GM21619 (cell line): ENCODE measurements at regions not wholly inside any gene's neighbourhood (a gene's known extent, or its start where the extent isn't known, plus 50 kb on each side); places are given as distances from the start of the nearest gene placed in this dataset.
A peak's percentile ranks its signal among the peaks of the same experiment; 100 is the strongest.
"Not testable (repeated sequence)": the region's sequence is repeated elsewhere in the genome, so short reads cannot be mapped to it uniquely, and the experiment has no call there.

ENCODE experiments used
- ATAC-seq: cut with Tn5 transposase; IDR thresholded peaks from one replicate; pipeline ENCODE4 v1.9.1; 2021; ENCODE audit not compliant: unreplicated experiment

DNA sequence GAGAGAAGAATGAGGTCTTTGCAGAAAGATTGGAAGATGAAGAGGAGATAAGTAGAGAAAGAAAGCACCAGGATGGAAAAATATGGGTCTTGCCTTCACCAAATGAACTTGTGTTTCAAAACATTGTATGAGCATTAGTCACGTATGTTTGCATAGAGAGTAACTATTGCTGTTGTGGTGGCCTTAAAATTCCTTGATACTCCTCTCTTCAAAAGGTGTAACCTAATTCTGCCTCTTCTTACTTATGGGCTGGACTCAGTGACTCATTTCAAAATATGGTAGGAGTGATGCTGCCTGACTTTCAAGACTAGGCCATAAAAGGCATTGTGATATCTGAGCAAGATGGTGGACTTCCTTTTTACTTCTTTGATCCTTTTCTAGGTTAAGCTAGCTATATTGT, 228.7 kb upstream of the ZNF385D start:
- no peak for ATAC-seq

- ATAC-seq, result no peak
These were observed 238.5 kb upstream of the ZNF385D start for GRCh38 chr3:21989341-21990042.

- no peak for ATAC-seq
These were observed 240.1 kb upstream of the ZNF385D start for GRCh38 chr3:21991061-21991460.

- ATAC-seq, result no peak
These were observed 244.1 kb upstream of the ZNF385D start for GRCh38 chr3:21995079-21995607.

- ATAC-seq, result no peak
These were observed 256.4 kb upstream of the ZNF385D start for GRCh38 chr3:22007368-22007767.

DNA sequence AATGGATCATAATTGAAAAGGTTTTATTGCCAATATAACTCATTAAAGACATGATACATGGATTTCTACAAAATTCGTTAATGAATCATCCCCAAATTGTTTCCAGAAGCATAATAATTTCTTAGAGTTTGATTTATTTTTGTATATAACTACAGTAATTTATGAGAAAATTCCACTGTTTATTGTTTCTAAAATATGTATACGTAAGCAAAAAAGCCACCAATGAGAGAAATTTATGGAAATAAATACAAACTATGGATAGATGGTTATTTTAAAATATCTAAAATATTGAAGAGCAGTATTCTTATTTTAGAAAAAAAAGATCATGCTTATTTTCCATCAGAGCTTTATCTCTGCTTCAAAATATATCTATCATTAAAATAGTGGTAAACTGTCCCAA, 260.0 kb upstream of the ZNF385D start:
- ATAC-seq, result no peak

- ATAC-seq, result no peak
These were observed 261.5 kb upstream of the ZNF385D start for GRCh38 chr3:22012471-22012870.

DNA sequence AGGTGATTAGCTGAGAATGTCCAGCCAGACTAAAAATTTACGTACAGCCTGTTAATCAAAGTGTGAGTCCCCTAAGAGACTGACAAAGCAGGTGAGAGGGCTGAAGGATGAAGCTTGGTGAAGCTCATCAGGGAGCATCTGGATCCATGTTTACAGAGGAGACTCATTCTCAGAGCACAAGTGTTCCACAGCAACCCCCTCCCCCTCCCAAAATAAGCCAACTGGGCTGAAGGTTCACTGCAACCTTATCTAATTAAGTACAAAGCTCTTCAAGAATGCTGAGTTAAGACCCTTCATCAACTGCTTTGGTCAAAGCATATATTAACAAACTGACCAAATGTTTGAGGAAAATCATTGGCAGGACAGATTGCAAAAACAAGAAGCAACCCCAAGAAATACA, 262.6 kb upstream of the ZNF385D start:
- no peak for ATAC-seq

- ATAC-seq, result no peak
These were observed 265.2 kb upstream of the ZNF385D start for GRCh38 chr3:22016197-22016596.

DNA sequence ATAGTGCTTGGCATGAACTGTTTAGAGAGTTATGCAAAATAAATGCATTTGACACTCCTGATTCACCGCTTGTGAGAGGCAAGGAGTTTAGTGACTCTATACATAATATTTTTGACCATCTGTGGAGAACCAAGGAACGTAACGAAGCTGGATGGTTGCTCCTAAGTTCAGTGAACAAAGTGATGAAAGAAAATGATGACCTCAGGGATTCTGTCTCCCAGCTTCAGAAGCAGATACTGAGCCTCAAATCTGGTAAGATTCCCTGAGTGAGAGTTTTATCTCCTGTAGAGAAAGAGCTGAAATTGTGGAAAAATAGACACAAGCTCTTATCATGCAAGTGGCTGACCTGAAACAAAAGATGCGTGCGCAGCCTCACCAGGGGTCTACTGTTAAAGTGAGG, 273.6 kb upstream of the ZNF385D start:
- not testable (repeated sequence) for ATAC-seq

- ATAC-seq, result no peak
These were observed 278.5 kb upstream of the ZNF385D start for GRCh38 chr3:22029480-22029879.

DNA sequence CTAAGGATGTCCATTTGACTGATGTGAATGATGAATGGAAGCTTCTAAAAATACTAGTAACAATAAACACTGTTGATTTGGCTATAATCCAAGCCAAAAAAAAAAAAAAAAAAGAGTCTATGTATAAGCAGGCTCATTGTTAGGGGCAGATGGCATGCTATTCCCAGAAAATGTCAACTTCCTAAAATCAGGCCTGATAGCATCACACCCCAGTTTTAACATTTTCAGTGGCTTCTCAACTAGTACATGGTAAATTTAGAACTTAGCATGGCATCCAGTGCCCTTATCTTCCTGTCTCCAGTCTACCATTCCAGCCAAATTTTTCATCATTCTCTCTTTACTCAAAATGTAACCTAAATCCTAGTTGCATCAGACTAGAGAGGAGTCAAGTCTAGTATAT, 288.2 kb upstream of the ZNF385D start:
- no peak for ATAC-seq

- ATAC-seq, result no peak
These were observed 289.1 kb upstream of the ZNF385D start for GRCh38 chr3:22040150-22040549.

DNA sequence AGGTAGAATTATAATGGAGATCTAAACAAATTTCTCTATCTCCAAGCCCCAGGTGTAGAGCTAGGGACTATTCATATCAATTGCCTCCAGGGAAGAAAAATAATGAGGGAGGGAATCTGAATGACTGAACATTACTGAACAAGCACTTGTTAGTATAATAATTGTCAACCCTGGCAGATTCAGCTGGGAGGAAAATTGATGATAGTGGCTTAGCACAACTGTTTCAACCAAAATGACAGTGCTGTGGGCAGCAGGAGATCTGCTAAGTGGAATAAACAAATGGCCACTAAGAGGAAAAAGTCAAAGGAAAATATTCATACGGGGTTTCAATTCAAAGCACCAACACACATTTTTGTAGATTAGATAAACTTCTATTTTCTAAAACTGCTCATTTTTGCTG, 294.9 kb upstream of the ZNF385D start:
- no peak for ATAC-seq

- no peak for ATAC-seq
These were observed 312.5 kb upstream of the ZNF385D start for GRCh38 chr3:22063500-22063899.

GRCh38 chr3:22068619-22069018, 317.6 kb upstream of the ZNF385D start:
- ATAC-seq, result no peak

GRCh38 chr3:22088204-22088603, 337.2 kb upstream of the ZNF385D start:
- no peak for ATAC-seq

DNA sequence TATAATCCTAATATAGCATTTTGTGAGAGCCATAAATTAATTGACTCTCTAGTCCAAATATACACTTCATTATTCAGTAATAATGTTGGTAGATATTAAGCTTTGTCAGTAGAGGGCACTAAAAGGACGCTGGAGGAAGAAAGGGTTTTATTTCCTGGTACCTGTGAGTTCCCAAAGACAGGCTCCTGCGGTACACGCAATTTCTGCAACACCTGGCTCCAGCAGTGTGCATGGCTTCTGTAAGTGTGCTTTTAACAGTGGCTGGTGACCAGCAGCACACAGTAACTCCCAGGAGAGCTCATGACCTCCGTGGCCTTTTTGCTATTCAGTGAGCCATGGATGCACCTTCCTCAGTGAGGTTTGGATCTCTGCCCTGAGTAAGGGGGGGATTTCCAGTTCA, 338.3 kb upstream of the ZNF385D start:
- ATAC-seq, result peak; percentile 88

DNA sequence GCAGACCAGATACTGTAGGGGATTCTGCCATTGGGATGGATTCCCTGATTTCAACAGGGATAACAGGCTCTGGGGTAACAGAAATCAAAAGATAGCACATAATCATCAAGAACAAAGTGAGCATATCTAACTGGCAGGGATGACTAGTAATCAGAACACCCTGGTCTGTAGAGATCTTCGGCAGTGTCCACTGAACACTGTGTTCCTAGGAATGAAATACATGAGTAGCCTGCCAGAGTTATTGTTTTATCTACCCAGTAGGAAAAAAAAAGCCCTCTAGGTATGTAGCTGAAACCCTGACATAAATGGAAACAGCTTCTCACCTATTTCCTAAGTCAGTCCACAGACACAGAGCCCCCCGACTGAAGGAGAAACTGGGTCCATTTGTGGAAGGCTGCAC, 340.3 kb upstream of the ZNF385D start:
- ATAC-seq, result no peak

GRCh38 chr3:22098021-22098420, 347.0 kb upstream of the ZNF385D start:
- no peak for ATAC-seq

GRCh38 chr3:22101351-22101750, 350.3 kb upstream of the ZNF385D start:
- no peak for ATAC-seq

DNA sequence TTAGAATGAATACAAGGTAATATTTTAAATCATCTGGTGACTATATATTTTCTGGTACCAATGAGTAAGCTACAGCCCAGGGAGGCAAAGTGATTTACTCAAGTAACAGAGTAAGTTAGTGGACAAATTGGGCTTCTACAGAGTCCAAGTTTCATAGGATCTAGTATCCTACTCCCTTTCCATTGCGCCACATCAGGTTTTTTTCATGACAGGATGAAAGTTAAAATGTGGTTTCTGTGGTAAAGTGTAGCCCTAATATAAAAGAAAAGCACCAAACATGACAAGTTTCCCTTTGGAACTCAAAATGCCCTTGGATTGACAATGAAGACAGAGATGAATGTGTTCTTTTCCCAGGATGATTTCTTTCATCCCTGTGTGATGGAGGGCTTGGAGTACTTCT, 350.8 kb upstream of the ZNF385D start:
- ATAC-seq, result no peak

DNA sequence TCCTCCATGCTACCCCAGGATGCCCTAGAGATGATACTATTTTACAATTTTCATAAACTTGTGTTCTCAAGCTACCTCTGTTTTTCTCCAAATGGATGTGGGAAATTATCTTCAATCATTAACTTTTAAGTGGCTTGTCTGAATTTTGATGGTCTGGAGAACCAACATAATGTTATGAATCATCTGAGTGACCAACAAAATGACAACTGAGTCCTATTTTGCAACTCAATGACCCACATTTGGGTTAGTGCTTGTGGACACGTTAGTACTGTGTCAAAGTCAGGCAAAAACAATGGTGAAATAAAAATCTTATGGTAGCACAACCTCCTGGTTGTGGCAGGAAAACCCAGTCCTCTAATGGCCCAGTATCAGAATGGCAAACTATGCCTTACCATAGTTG, 352.4 kb upstream of the ZNF385D start:
- ATAC-seq, result no peak
